HG03045 (cell line): ENCODE measurements at regions not wholly inside any gene's neighbourhood (a gene's known extent, or its start where the extent isn't known, plus 50 kb on each side); places are given as distances from the start of the nearest gene placed in this dataset.
"Not testable (repeated sequence)": the region's sequence is repeated elsewhere in the genome, so short reads cannot be mapped to it uniquely, and the experiment has no call there.

Experiments
- ATAC-seq: cut with Tn5 transposase; IDR thresholded peaks from one replicate; pipeline ENCODE4 v1.9.1; 2021; ENCODE audit warnings: mild to moderate bottlenecking, moderate library complexity; ENCODE audit not compliant: unreplicated experiment

- ATAC-seq = no peak
These were observed 302.2 kb downstream of the RPS24 start for GRCh38 chr10:78335691-78336401.

GRCh38 chr10:78336402-78336791, 302.7 kb downstream of the RPS24 start:
- ATAC-seq = no peak

- ATAC-seq = no peak
These were observed 303.4 kb downstream of the RPS24 start for GRCh38 chr10:78337016-78337415.

- no peak for ATAC-seq
These were observed 304.2 kb downstream of the RPS24 start for GRCh38 chr10:78337646-78338391.

GRCh38 chr10:78338717-78339116, 305.1 kb downstream of the RPS24 start:
- no peak for ATAC-seq

GRCh38 chr10:78339251-78339650, 305.6 kb downstream of the RPS24 start:
- no peak for ATAC-seq

- no peak for ATAC-seq
These were observed 308.4 kb downstream of the RPS24 start for GRCh38 chr10:78341953-78342614.

- ATAC-seq = no peak
These were observed 309.4 kb downstream of the RPS24 start for GRCh38 chr10:78342827-78343653.

GRCh38 chr10:78344257-78344656, 310.6 kb downstream of the RPS24 start:
- ATAC-seq = not testable (repeated sequence)

- not testable (repeated sequence) for ATAC-seq
These were observed 311.9 kb downstream of the RPS24 start for GRCh38 chr10:78345515-78345914.

- no peak for ATAC-seq
These were observed 313.1 kb downstream of the RPS24 start for GRCh38 chr10:78346721-78347120.

GRCh38 chr10:78348411-78349164, 314.9 kb downstream of the RPS24 start:
- no peak for ATAC-seq

- no peak for ATAC-seq
These were observed 315.5 kb downstream of the RPS24 start for GRCh38 chr10:78349165-78349516.

- no peak for ATAC-seq
These were observed 316.4 kb downstream of the RPS24 start for GRCh38 chr10:78349911-78350663.

GRCh38 chr10:78351283-78351682, 317.6 kb downstream of the RPS24 start:
- no peak for ATAC-seq

- no peak for ATAC-seq
These were observed 318.1 kb downstream of the RPS24 start for GRCh38 chr10:78351809-78352208.

GRCh38 chr10:78353636-78354035, 320.0 kb downstream of the RPS24 start:
- ATAC-seq = no peak

- no peak for ATAC-seq
These were observed 320.4 kb downstream of the RPS24 start for GRCh38 chr10:78354101-78354500.

- no peak for ATAC-seq
These were observed 322.7 kb downstream of the RPS24 start for GRCh38 chr10:78356291-78356900.
